SK-N-SH (cell line): ENCODE measurements at regions not wholly inside any gene's neighbourhood (a gene's known extent, or its start where the extent isn't known, plus 50 kb on each side); places are given as distances from the start of the nearest gene placed in this dataset.

Source experiments
- CTCF ChIA-PET: fragments of 300-600, 350-600 bp; formaldehyde crosslinking; extraction: SDS; loops from one replicate; lab custom pipeline; 2021; lab: Yijun Ruan, JAX
- POLR2A ChIA-PET: fragments of 350-600 bp; sonication (Branson Sonifier 250); formaldehyde crosslinking; extraction: SDS; loops from one replicate; lab custom pipeline; 2020; ENCODE audit warnings: antibody characterized with exemption, inconsistent platforms; lab: Yijun Ruan, JAX
- DNase-seq: peaks from one replicate; pipeline ENCODE4 v3.0.0; 2012
- H2AFZ ChIP-seq: fragments of 200-600 bp; sonication (generic); 2 replicates; pipeline ENCODE4 v1.8.1; 2016; ENCODE audit warnings: antibody characterized with exemption, mild to moderate bottlenecking, low read depth
- H3F3A ChIP-seq: fragments of 200-600 bp; sonication (generic); replicated peaks from 2 replicates; pipeline ENCODE3; 2016; ENCODE audit warnings: antibody characterized with exemption, mild to moderate bottlenecking; ENCODE audit not compliant: insufficient read depth
- H3K27ac ChIP-seq, 2 experiments: fragments of 200-500 bp in 1 of 2; fragments of 200-600 bp in 1 of 2; sonication (Bioruptor generic) in 1 of 2; sonication (generic), shearing (Covaris generic) in 1 of 2; 2 replicates each; pipeline versions ENCODE4 v1.5.1 to v1.6.1; 2014 to 2016; ENCODE audit warnings: low read depth in 2 of 2, inconsistent platforms in 1 of 2, low read length in 1 of 2, mild to moderate bottlenecking in 1 of 2, mixed read lengths in 1 of 2
- H3K27me3 ChIP-seq: fragments of 200-600 bp; sonication (generic), shearing (Covaris generic); 2 replicates; pipeline ENCODE4 v1.6.1; 2016; ENCODE audit warnings: mixed run types; ENCODE audit not compliant: insufficient read depth
- H3K36me3 ChIP-seq, 2 experiments: fragments of 200-500 bp in 1 of 2; fragments of 200-600 bp in 1 of 2; sonication (Bioruptor generic) in 1 of 2; sonication (generic) in 1 of 2; replicated peaks in 1 of 2; 2 replicates each; pipeline versions ENCODE3 to v1.5.1; 2014 to 2016; ENCODE audit warnings: low read length in 1 of 2, mild to moderate bottlenecking in 1 of 2; ENCODE audit not compliant: insufficient read depth in 2 of 2, control insufficient read depth in 1 of 2
- H3K4me1 ChIP-seq, 2 experiments: fragments of 200-500 bp in 1 of 2; fragments of 200-600 bp in 1 of 2; sonication (Bioruptor generic) in 1 of 2; sonication (generic), shearing (Covaris generic) in 1 of 2; 2 replicates each; pipeline versions ENCODE4 v1.5.1 to v1.6.1; 2014 to 2016; ENCODE audit warnings: low read depth in 1 of 2, low read length in 1 of 2, mixed run types in 1 of 2; ENCODE audit not compliant: insufficient read depth in 2 of 2, control insufficient read depth in 1 of 2
- H3K4me2 ChIP-seq: fragments of 200-600 bp; sonication (generic), shearing (Covaris generic); 2 replicates; pipeline ENCODE4 v1.6.1; 2017; ENCODE audit warnings: mixed run types
- H3K4me3 ChIP-seq, 2 experiments: fragments of 200-500 bp in 1 of 2; fragments of 200-600 bp in 1 of 2; sonication (Bioruptor generic) in 1 of 2; sonication (generic), shearing (Covaris generic) in 1 of 2; 2 replicates each; pipeline versions ENCODE4 v1.5.1 to v1.8.1; 2014 to 2016; ENCODE audit warnings: low read depth in 2 of 2, inconsistent platforms in 1 of 2, low read length in 1 of 2, mild to moderate bottlenecking in 1 of 2, mixed read lengths in 1 of 2, moderate library complexity in 1 of 2
- H3K79me2 ChIP-seq: fragments of 200-600 bp; sonication (generic); 2 replicates; pipeline ENCODE4 v1.8.1; 2017; ENCODE audit warnings: mild to moderate bottlenecking; ENCODE audit not compliant: insufficient read depth
- H3K9ac ChIP-seq: fragments of 200-600 bp; sonication (generic); 2 replicates; pipeline ENCODE4 v1.6.1; 2017; ENCODE audit warnings: mixed run types
- H3K9me2 ChIP-seq: fragments of 200-600 bp; sonication (generic); 2 replicates; pipeline ENCODE4 v1.6.1; 2017; ENCODE audit warnings: mixed run types
- H3K9me3 ChIP-seq: fragments of 200-600 bp; sonication (generic); 2 replicates; pipeline ENCODE4 v1.6.1; 2017; ENCODE audit warnings: mixed run types, mild to moderate bottlenecking, moderate library complexity
- H4K20me1 ChIP-seq: fragments of 200-600 bp; sonication (generic); 2 replicates; pipeline ENCODE4 v1.6.1; 2017; ENCODE audit warnings: mild to moderate bottlenecking, mixed run types; ENCODE audit not compliant: insufficient read depth
- EP300 ChIP-seq, 2 experiments: IDR thresholded peaks; 2 replicates each; pipeline versions ENCODE4 v1.4.0 to v1.6.1; 2012; ENCODE audit warnings: borderline replicate concordance in 1 of 2, low read depth in 1 of 2, low read length in 1 of 2
- EZH2phosphoT487 ChIP-seq: fragments of 200-600 bp; sonication (generic); IDR thresholded peaks from 2 replicates; pipeline ENCODE4 v1.6.1; 2017; ENCODE audit warnings: low read depth, mixed run types, mild to moderate bottlenecking, antibody characterized with exemption, moderate library complexity, borderline replicate concordance
- FOXJ3 ChIP-seq: sonication (generic); formaldehyde crosslinking; IDR thresholded peaks from 2 replicates; pipeline ENCODE4 v1.5.1; 2020; ENCODE audit warnings: mild to moderate bottlenecking, missing genetic modification reagents
- FOXM1 ChIP-seq: IDR thresholded peaks from 2 replicates; pipeline ENCODE4 v1.4.0; 2012; ENCODE audit warnings: low read depth, mild to moderate bottlenecking
- GABPA ChIP-seq: IDR thresholded peaks from 2 replicates; pipeline ENCODE4 v1.4.0; 2012; ENCODE audit warnings: low read depth, mild to moderate bottlenecking
- GATA2 ChIP-seq: sonication (generic); formaldehyde crosslinking; IDR thresholded peaks from 2 replicates; pipeline ENCODE4 v1.5.0; 2020; ENCODE audit warnings: mild to moderate bottlenecking, missing genetic modification reagents
- MEF2A ChIP-seq: IDR thresholded peaks from 2 replicates; pipeline ENCODE4 v1.4.0; 2012; ENCODE audit warnings: low read depth, borderline replicate concordance
- NFIC ChIP-seq: IDR thresholded peaks from 2 replicates; pipeline ENCODE4 v1.4.0; 2012; ENCODE audit warnings: borderline replicate concordance
- NRF1 ChIP-seq: IDR thresholded peaks from 2 replicates; pipeline ENCODE4 v1.6.1; 2012; ENCODE audit warnings: low read depth, mild to moderate bottlenecking, low read length
- PBX3 ChIP-seq: IDR thresholded peaks from 2 replicates; pipeline ENCODE4; 2012
- POLR2AphosphoS5 ChIP-seq: IDR thresholded peaks from 2 replicates; pipeline ENCODE4 v1.6.1; 2012; ENCODE audit warnings: low read depth, low read length
- RCOR1 ChIP-seq: fragments of 150-350 bp; IDR thresholded peaks from 2 replicates; pipeline ENCODE4 v1.6.1; 2017; ENCODE audit warnings: antibody characterized with exemption, low read length
- RFX5 ChIP-seq: IDR thresholded peaks from 2 replicates; pipeline ENCODE4 v1.6.1; 2012; ENCODE audit warnings: mild to moderate bottlenecking, improper control_type of control experiment, low read length
- RXRA ChIP-seq: IDR thresholded peaks from 2 replicates; pipeline ENCODE4 v1.4.0; 2012; ENCODE audit warnings: low read depth, mild to moderate bottlenecking, borderline replicate concordance
- SMC3 ChIP-seq: IDR thresholded peaks from 2 replicates; pipeline ENCODE4 v1.6.1; 2012; ENCODE audit warnings: low read depth, low read length, improper control_type of control experiment
- TAF1 ChIP-seq: IDR thresholded peaks from 2 replicates; pipeline ENCODE4 v1.6.1; 2012; ENCODE audit warnings: low read depth, mild to moderate bottlenecking, low read length, moderate library complexity, borderline replicate concordance
- TCF12 ChIP-seq: IDR thresholded peaks from 2 replicates; pipeline ENCODE4 v1.4.0; 2012
- TEAD4 ChIP-seq: IDR thresholded peaks from 2 replicates; pipeline ENCODE4 v1.4.0; 2012; ENCODE audit warnings: mild to moderate bottlenecking, borderline replicate concordance; ENCODE audit not compliant: insufficient read depth
- YY1 ChIP-seq: IDR thresholded peaks from 2 replicates; pipeline ENCODE4 v1.4.0; 2012; ENCODE audit warnings: low read depth, mild to moderate bottlenecking
- WGBS: methylation state at CpG from one replicate; pipeline ENCODE4 v1.1.6; 2017; ENCODE audit warnings: low lambda C conversion rate; 5-methylcytosine and 5-hydroxymethylcytosine counted together
- TF ChIP-seq, protein P1 (sequence below): IDR thresholded peaks from 2 replicates; pipeline ENCODE4 v1.6.1; 2012; ENCODE audit warnings: mild to moderate bottlenecking, low read depth, low read length, moderate library complexity

- H3K4me1 ChIP-seq = no peaks in the 10 kb centered on the region
- no peaks in the 10 kb centered on the region for H4K20me1 ChIP-seq
- DNase-seq = no peak
- no peaks in the 10 kb centered on the region for H3K79me2 ChIP-seq
- POLR2A ChIA-PET = no interaction called here
- CTCF ChIA-PET = interaction anchor here (0.6 kb wide), 1 partner anchor 447 kb away, joined by 3 read pairs; no protein-coding TSS in a partner anchor
- H3K27me3 ChIP-seq = no peaks in the 10 kb centered on the region
- H3K9ac ChIP-seq = no peak overlapping the region
- no peak overlapping the region for H3K4me3 ChIP-seq
- no peak overlapping the region for H3K27ac ChIP-seq
- no peaks in the 10 kb centered on the region for H3F3A ChIP-seq
- H3K9me2 ChIP-seq = no peaks in the 10 kb centered on the region
- H3K36me3 ChIP-seq = no peaks in the 10 kb centered on the region
- WGBS = 10% methylated on average over 2 of the region's 12 CpGs
- no peak for TF ChIP-seq MEF2A
- no peak for TF ChIP-seq RCOR1
- no peak for TF ChIP-seq POLR2AphosphoS5
- no peak for TF ChIP-seq TCF12
- H3K9me3 ChIP-seq = no peaks in the 10 kb centered on the region
- H2AFZ ChIP-seq = no peak overlapping the region
- no peak overlapping the region for H3K4me2 ChIP-seq
Measured at GRCh38 chr1:2859881-2860430, 58.5 kb upstream of the TTC34 start.

DNA sequence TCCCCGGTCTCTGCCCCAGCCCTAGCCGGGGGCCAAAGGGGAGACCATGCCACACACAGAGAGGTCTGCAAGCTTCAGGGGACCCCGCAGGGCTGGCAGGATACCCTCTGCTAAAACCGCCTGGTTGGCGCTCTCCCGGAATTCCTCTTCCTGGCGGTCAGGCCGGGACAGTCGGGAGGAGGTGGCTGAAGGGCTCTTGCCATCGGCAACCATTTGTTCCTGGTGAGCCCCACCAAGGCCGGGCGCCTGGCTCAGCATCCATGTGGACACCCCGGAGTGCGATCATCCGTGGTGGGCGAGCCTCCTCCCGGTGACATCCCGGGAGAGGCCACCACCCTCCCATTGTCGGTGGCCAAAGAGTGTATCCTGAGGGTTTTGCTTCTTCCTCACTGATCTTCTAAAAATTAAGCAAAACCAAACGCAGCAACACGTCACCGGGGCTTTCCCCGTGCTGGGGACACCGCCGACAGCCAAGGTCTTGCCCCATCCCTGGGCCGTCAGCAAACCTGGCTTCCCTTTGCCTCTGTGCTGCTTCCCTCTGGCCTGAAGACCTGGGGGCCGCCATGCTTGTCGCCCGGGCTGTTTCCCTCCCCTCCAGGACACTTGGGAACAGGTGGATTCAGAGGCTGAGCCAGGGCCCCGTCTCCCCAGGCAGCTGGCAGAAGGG lies 59.1 kb upstream of the TTC34 start:
- Histone ChIP-seq H3K4me2 (no peak overlapping the region), H3K9me2 (no peaks in the 10 kb centered on the region), H4K20me1 (no peaks in the 10 kb centered on the region), H3K4me1 (no peaks in the 10 kb centered on the region), H3K9me3 (no peaks in the 10 kb centered on the region), H3K4me3 (no peak overlapping the region), H3F3A (no peaks in the 10 kb centered on the region), H3K27ac (no peak overlapping the region), H3K79me2 (no peaks in the 10 kb centered on the region), H3K27me3 (no peaks in the 10 kb centered on the region), H3K36me3 (no peaks in the 10 kb centered on the region), H3K9ac (no peak overlapping the region), H2AFZ (no peak overlapping the region)
- TF ChIP-seq TAF1 (no peak), RXRA (no peak), RFX5 (no peak), FOXM1 (no peak), GABPA (no peak), EZH2phosphoT487 (no peak), YY1 (no peak), SMC3 (no peak), FOXJ3 (CRISPR knock-in tag) (no peak), PBX3 (no peak), TEAD4 (no peak), NFIC (no peak), EP300 (IDR thresholded peaks at IDR 0.05; ENCODE audit: borderline replicate concordance in 1 of 2, low read depth in 1 of 2, low read length in 1 of 2) (no peak), NRF1 (no peak), POLR2AphosphoS5 (no peak), MEF2A (no peak), GATA2 (no peak)
- TF ChIP-seq, protein P1, sequence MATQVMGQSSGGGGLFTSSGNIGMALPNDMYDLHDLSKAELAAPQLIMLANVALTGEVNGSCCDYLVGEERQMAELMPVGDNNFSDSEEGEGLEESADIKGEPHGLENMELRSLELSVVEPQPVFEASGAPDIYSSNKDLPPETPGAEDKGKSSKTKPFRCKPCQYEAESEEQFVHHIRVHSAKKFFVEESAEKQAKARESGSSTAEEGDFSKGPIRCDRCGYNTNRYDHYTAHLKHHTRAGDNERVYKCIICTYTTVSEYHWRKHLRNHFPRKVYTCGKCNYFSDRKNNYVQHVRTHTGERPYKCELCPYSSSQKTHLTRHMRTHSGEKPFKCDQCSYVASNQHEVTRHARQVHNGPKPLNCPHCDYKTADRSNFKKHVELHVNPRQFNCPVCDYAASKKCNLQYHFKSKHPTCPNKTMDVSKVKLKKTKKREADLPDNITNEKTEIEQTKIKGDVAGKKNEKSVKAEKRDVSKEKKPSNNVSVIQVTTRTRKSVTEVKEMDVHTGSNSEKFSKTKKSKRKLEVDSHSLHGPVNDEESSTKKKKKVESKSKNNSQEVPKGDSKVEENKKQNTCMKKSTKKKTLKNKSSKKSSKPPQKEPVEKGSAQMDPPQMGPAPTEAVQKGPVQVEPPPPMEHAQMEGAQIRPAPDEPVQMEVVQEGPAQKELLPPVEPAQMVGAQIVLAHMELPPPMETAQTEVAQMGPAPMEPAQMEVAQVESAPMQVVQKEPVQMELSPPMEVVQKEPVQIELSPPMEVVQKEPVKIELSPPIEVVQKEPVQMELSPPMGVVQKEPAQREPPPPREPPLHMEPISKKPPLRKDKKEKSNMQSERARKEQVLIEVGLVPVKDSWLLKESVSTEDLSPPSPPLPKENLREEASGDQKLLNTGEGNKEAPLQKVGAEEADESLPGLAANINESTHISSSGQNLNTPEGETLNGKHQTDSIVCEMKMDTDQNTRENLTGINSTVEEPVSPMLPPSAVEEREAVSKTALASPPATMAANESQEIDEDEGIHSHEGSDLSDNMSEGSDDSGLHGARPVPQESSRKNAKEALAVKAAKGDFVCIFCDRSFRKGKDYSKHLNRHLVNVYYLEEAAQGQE = no peak
- DNase-seq = no peak
- ChIA-PET CTCF (interaction anchor here (0.6 kb wide), 1 partner anchor 448 kb away, joined by 3 read pairs; no protein-coding TSS in a partner anchor), POLR2A (no interaction called here)
- no CpG with 5 or more reads among the region's 30 CpGs for WGBS
